Glomerular visceral epithelial cell (primary cell): ENCODE measurements at regions not wholly inside any gene's neighbourhood (a gene's known extent, or its start where the extent isn't known, plus 50 kb on each side); places are given as distances from the start of the nearest gene placed in this dataset.

Source experiments
- DNase-seq: peaks from one replicate; pipeline ENCODE4 v3.0.0-alpha.2; 2016; ENCODE audit errors: extremely low spot score

GRCh38 chr22:49483281-49483870 is 344.3 kb downstream of the BRD1 start:
- no peak for DNase-seq

DNA sequence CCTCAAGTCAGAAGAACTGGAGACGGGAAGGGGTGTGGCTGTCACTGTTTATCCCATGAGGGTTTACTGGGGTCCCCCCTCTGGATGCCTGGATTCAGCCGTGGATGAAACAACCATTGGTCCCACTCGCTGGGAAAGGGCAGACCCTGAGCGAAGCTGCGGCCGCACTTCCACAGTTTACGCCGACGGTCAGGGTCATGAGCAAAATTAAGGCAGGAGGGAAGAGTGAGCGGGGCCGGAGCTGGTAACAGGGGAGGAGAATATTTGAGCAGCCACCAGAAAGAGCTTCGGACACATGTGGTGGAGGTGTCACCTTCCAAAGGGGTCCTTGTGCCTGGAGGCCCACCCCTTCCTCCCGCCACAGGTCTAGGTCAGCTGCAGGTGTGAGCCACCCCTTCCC is 344.9 kb downstream of the BRD1 start:
- DNase-seq, result no peak

DNA sequence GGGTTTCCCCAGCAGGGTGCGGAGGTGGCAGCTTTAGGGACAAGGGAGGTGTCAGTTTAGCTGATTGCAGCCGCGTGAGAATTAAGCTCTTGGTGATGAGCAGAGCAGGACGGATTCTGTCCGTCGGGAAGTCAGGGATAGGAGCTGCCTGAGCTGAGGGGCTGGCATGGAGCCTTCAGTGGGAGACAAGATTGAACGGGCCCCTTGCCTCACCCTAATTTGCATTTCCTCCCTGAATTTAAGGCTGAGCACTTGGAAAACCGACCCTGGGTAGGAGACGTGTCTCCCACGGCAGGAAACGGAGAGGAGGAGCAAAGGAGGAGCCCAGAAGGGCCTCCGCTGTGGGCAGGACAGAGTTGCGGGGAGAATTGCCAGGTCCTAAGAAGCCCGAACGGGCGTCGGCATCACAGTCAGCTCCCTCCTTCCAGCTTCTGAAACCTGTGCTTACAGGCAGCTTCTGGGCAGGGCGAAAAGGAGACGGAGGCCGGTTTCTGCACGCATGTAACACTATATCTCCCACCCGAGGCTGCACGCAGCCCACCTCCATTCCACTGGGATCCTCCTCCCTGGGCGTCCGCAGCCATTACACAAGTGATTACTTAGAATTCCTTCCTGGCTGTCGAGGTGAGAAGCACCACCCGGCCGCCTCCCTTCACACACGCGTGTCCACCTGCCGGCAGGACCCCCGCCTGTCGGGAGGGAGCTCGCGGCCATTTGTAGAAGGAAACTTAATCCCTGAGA is 345.8 kb downstream of the BRD1 start:
- DNase-seq, result no peak

GRCh38 chr22:49480896-49481658 is 346.6 kb downstream of the BRD1 start:
- DNase-seq, result no peak

DNA sequence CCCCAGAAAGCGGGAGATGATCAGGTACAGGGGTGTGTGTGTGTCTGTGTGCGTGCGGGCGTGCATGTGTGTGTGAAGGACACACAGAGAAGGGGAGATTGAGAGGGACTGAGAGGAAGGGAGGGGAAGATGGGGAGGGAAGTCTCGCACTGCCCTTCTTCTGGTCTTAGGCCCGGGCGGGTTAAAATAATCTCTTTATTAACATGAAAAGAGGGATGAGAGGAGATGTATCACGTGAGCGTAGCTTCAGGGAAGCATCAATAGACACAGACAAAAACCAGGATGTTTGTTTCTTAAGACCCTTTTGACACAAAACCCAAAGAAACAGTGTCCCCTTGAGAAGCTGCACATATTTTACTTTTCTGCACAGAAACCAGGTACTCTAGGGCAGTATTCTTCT is 347.3 kb downstream of the BRD1 start:
- DNase-seq, result no peak

GRCh38 chr22:49479566-49479965 is 348.1 kb downstream of the BRD1 start:
- no peak for DNase-seq

DNA sequence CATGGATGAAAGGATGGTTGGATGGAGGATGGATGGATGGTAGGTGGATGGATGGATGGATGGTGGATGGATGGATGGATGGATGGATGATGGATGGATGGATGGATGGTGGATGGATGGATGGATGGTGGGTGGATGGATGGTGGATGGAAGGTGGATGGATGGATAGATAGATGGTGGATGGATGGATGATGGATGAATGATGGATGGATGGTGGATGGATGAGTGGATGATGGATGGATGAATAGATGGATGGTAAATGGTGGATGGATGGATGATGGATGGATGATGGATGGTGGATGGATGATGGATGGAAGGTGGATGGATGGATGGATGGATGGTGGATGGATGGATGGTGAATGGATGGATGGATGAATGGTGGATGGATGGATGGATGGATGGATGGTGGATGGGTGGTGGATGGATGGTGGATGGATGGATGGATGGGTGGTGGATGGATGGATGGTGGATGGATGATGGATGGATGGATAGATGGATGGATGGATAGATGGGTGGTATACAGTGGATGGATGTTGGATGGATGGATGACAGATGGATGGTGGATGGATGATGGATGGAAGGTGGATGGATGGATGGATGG is 350.8 kb downstream of the BRD1 start:
- no peak for DNase-seq

DNA sequence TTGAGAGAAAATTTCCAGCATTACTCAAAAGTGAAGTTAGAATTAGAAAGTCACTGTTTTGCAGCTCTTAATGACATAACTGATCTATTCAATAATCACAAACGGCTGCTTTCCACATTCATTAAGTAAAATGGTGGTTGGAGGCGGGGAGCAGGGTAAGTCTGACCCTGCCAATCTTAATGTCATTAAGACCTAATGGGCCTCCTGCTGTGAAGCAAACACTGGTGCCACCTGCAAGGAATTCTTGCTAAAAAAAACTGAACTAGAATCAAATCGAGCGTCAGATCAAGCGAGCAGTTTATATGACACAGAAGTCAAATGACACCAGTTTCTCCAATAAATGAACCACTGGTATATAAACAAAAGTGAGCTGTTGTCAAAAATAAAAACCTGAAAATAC is 351.5 kb downstream of the BRD1 start:
- DNase-seq, result no peak

GRCh38 chr22:49475253-49475652 is 352.4 kb downstream of the BRD1 start:
- DNase-seq, result no peak

DNA sequence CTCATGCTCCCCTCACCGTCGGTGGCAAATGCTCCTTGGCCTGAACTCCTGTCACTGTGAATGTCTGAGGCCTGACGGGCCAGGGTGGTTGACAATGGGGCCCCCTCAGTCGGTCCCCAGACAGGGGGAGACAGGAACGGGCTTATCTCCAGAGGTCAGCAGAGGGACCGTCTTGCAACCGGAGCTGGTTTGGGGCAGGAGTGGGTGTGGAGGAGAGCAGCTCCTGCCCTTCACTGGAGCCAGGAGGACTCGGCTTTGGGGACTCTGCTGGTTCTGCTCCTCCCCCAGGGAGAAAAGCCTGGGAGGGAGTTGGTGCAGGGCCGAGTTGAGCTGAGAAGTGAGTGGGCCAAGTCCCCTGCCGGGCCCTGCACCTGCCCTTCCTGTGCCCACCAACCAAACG is 354.4 kb downstream of the BRD1 start:
- DNase-seq, result no peak

DNA sequence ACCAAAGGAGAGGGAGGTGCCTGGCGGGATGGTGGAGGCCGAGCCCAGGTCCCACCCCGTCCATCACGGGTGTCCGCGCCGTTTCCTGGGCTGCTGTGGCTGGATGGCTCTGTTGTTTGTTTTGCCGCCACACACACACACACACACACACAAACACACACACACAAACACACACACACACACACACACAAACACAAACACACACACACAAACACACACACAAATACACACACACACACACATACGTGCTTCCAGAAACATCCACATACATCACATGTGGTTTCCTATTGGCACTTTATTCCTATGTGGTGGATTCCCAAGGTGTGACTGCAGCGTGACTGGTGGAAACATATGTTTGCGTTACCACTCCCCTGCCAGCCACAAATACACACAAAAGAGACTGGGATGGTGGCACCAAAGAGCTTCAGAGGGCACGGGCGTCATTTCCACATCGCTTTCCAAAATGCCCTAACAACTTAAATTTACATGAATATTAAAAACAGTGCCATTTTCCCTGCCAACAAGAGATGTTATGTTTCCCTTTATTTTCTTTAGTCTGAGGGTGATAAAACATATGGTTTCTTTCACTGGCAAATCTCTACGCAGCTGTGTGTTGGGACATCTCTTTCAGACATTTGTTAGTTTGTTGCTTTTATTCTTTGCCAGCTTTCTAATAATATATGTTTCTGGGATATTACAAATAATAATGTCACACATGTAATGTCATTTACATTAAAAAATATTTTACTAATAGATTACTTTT is 356.8 kb downstream of the BRD1 start:
- DNase-seq, result no peak

GRCh38 chr22:49469896-49470740 is 357.6 kb downstream of the BRD1 start:
- no peak for DNase-seq

GRCh38 chr22:49468487-49469198 is 359.0 kb downstream of the BRD1 start:
- DNase-seq, result no peak

GRCh38 chr22:49466878-49467595 is 360.6 kb downstream of the BRD1 start:
- no peak for DNase-seq

GRCh38 chr22:49464037-49464436 is 363.6 kb downstream of the BRD1 start:
- no peak for DNase-seq

GRCh38 chr22:49462795-49463194 is 364.9 kb downstream of the BRD1 start:
- no peak for DNase-seq

DNA sequence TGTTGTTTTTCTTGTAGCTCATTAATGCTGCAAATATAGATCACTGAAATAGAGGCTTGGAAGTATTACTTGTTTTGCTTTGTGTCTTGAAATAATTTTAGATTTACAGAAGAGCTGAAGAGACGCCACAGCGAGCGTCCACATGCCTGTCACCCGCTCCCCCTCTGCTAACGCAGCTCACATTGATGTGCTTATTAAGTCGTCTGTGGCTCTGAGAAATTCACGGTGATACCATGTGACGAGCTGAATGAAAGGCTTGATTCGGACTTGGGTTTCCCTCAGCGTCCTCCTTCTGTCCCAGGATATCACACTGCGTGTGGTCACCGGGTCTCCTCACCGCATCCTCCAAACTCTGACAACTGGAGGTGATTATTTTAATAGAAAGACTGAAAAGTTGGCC is 365.4 kb downstream of the BRD1 start:
- no peak for DNase-seq

- DNase-seq, result no peak
Measured at GRCh38 chr22:49461674-49462073, 366.0 kb downstream of the BRD1 start.

- DNase-seq, result no peak
Measured at GRCh38 chr22:49460592-49461281, 366.9 kb downstream of the BRD1 start.
